ENCODE measurements at regions not wholly inside any gene's neighbourhood (a gene's known extent, or its start where the extent isn't known, plus 50 kb on each side); places are given as distances from the start of the nearest gene placed in this dataset.
"Not testable (repeated sequence)": the region's sequence is repeated elsewhere in the genome, so short reads cannot be mapped to it uniquely, and the experiment has no call there.

- DNase-seq (ENCODE audit: low read depth) = no peak
Measured at GRCh38 chr17:45649796-45650195, 134.3 kb upstream of the CRHR1 start.

- DNase-seq (ENCODE audit: low read depth) = no peak
Measured at GRCh38 chr17:45650561-45650960, 133.6 kb upstream of the CRHR1 start.

GRCh38 chr17:45651145-45651709, 132.9 kb upstream of the CRHR1 start:
- no peak for DNase-seq (ENCODE audit: low read depth)

GRCh38 chr17:45653616-45654015, 130.5 kb upstream of the CRHR1 start:
- no peak for DNase-seq (ENCODE audit: low read depth)

- DNase-seq (ENCODE audit: low read depth) = no peak
Measured at GRCh38 chr17:45656527-45657181, 127.5 kb upstream of the CRHR1 start.

GRCh38 chr17:45660474-45660873, 123.6 kb upstream of the CRHR1 start:
- no peak for DNase-seq (ENCODE audit: low read depth)

GRCh38 chr17:45662432-45662831, 121.7 kb upstream of the CRHR1 start:
- no peak for DNase-seq (ENCODE audit: low read depth)

- no peak for DNase-seq (ENCODE audit: low read depth)
Measured at GRCh38 chr17:45663772-45664171, 120.3 kb upstream of the CRHR1 start.

GRCh38 chr17:45664921-45665320, 119.2 kb upstream of the CRHR1 start:
- no peak for DNase-seq (ENCODE audit: low read depth)

GRCh38 chr17:45666046-45666600, 118.0 kb upstream of the CRHR1 start:
- no peak for DNase-seq (ENCODE audit: low read depth)

- no peak for DNase-seq (ENCODE audit: low read depth)
Measured at GRCh38 chr17:45666641-45667040, 117.5 kb upstream of the CRHR1 start.

- DNase-seq (ENCODE audit: low read depth) = no peak
Measured at GRCh38 chr17:45667591-45668171, 116.4 kb upstream of the CRHR1 start.

GRCh38 chr17:45668316-45668715, 115.8 kb upstream of the CRHR1 start:
- DNase-seq (ENCODE audit: low read depth) = no peak

- DNase-seq (ENCODE audit: low read depth) = no peak
Measured at GRCh38 chr17:45672301-45672700, 111.8 kb upstream of the CRHR1 start.

- no peak for DNase-seq (ENCODE audit: low read depth)
Measured at GRCh38 chr17:45672792-45673191, 111.3 kb upstream of the CRHR1 start.

- not testable (repeated sequence) for DNase-seq (ENCODE audit: low read depth)
Measured at GRCh38 chr17:45673759-45674158, 110.4 kb upstream of the CRHR1 start.

- DNase-seq (ENCODE audit: low read depth) = no peak
Measured at GRCh38 chr17:45675012-45675411, 109.1 kb upstream of the CRHR1 start.

- DNase-seq (ENCODE audit: low read depth) = no peak
Measured at GRCh38 chr17:45675892-45676291, 108.2 kb upstream of the CRHR1 start.

- no peak for DNase-seq (ENCODE audit: low read depth)
Measured at GRCh38 chr17:45676695-45677094, 107.4 kb upstream of the CRHR1 start.

GRCh38 chr17:45677770-45678169, 106.3 kb upstream of the CRHR1 start:
- DNase-seq (ENCODE audit: low read depth) = no peak

GRCh38 chr17:45679426-45679825, 104.7 kb upstream of the CRHR1 start:
- DNase-seq (ENCODE audit: low read depth) = no peak

GRCh38 chr17:45680360-45680759, 103.8 kb upstream of the CRHR1 start:
- no peak for DNase-seq (ENCODE audit: low read depth)

GRCh38 chr17:45681706-45682105, 102.4 kb upstream of the CRHR1 start:
- no peak for DNase-seq (ENCODE audit: low read depth)

- no peak for DNase-seq (ENCODE audit: low read depth)
Measured at GRCh38 chr17:45686250-45686649, 97.9 kb upstream of the CRHR1 start.

Measured in activated T-cell treated with anti-CD3 and anti-CD28 coated beads for 24 hours (primary cell).